ENCODE measurements at regions not wholly inside any gene's neighbourhood (a gene's known extent, or its start where the extent isn't known, plus 50 kb on each side); places are given as distances from the start of the nearest gene placed in this dataset.
"Not testable (repeated sequence)": the region's sequence is repeated elsewhere in the genome, so short reads cannot be mapped to it uniquely, and the experiment has no call there.

DNA sequence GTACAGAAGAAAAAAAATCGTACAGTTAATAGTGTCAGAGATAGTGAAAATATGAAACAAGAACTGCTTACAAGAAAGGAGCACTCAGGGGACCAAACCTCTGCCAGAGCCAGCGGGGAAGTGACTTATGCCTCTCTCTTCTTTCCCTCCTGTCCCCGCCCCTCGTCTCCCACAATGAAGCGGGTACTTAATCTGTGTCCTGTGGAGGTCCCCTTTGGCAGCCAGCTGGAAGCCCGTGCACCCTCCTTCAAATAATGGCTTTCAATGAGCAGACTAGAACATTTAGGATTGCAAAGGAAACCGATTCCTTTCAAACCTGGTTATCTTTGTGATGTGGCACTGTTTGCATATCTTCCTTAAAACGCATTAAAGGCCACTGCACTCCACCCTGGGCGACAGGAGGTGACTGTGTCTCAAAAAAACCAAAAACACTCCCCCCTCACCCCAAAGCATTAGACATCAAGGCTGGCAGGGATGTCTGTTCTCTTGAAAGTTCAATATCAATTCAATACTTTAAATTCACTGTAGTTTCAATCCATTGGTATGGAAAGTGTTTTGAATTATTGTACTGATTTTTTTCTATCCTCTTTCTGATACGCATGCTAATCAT is 51.7 kb downstream of the PPIAL4C start:
- not testable (repeated sequence) for DNase-seq

DNA sequence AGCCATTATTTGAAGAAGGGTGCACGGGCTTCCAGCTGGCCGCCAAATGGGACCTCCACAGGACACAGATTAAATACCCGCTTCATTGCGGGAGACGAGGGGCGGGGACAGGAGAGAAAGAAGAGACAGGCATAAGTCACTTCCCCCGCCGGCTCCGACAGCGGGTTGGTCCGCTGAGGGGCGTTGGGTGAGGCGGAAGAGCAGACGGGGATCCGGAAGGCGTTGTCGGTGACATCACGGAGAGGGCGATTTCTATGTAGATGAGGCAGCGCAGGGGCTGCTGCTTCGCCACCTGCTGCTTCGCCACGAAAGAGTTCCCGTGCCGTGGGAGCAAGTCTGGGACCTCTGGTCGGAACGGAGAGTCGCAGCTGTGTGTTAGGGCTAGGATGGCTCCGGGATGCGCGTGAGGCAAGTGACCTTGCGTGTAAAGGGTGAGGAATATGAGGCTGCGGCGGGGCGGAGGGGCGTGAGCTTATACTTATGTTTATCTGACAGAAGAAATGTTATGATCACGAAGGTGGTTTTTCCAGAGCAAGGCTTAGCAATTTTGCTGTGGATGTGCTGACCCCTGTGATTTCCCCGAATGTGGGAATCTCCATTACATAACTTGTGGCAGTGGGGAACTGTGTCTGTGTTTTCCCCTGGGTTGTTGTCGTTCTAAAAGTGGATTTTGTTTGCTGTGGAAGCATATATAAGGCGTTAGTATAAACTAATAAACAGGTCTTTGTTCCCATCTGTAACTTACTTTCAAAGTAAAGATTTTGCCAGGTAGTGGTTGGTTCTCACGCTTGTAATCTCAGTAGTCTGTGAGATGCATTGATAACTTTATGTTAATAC is 52.9 kb downstream of the PPIAL4C start:
- DNase-seq: peak; percentile 81

DNA sequence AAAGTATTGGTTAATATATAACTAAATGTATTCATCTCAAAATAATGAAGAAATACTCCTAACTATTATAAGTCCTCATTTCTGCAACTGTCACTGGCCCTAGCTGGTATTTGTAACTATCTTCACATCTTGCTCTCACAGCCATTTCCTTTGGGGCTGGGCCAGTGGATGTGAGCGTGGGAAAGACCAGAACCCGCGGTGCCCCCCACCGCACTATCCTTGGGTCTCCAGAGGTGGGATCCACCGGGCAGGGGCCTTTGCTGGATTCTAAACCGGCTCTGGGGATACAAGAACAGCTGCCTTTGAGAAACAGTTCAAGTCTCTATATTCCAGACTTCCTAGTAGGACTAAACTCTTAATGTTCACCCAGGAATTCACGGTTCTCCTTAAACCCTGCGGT is 54.8 kb downstream of the PPIAL4C start:
- DNase-seq: not testable (repeated sequence)

DNA sequence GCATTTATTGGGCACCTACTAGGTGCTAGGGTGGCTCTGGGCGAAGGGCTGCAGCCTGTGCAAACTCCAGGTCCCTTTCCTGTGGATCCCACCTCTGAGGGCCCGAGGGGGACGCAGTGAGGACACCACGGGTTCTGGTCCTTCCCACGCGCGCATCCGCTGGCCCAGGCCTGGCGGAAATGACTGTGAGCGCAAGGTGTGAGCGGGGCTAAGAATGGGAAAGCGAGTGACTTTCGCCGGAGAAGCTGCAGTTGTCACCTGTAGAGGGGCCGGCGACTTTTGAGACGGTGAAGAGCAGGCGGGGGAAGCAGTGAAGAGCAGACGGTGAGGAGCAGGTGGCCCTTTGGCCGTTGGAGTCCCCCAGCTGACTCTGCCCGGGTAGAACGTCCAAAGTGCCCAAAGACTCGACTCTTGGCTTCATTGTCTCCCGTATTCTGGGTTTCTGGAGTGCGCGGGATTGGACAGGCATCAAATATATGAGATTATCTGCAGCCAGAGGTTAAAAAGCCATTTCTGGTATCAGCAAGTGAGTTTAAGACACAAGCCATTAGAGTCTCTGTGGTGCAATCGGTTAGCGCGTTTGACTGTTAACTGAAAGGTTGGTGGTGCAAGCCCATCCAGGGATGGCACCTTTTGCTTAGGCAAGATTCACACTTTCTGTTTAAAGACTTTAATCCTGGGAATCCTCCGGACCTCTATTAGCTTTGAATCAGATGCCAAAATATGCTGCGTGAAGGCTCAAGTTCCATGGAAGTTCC is 55.4 kb downstream of the PPIAL4C start:
- DNase-seq: not testable (repeated sequence)

DNA sequence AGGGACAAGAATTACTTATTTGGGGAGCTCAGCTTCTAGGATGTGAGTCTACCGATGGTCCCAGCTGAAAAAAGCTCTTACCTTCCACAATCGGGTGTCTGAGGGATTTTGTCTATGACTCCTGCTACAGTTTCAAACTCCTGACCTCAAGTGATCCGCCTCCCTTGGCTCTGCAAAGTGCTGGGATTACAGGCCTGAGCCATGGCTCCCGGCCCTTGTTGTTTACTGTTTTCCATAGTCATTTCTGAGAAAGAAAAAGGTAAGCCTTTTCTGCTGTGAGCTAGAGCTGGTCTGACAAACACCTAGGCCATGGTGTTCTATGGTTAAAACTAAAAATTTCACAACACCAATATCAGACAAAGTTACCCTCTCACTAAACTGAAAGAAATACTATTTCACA is 57.5 kb downstream of the PPIAL4C start:
- DNase-seq: not testable (repeated sequence)

DNA sequence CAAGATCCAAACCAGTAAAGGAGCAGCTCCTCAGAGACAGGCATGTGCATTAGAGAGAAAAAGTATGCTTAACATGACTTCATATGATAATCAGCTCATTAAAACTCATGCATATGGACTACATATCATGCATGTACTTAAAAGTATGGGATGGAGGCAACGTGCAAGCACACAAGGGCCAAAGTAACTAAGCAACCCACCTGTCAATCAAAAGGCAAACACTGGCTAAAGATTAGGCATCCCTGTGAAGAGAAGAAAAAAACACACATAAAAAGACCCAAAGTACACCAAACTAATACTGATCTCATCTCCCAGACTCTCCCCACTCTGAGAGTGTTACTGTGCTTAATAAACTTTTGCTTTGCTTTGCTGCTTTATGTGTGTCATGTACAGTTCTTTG is 61.2 kb downstream of the PPIAL4C start:
- DNase-seq: not testable (repeated sequence)

DNA sequence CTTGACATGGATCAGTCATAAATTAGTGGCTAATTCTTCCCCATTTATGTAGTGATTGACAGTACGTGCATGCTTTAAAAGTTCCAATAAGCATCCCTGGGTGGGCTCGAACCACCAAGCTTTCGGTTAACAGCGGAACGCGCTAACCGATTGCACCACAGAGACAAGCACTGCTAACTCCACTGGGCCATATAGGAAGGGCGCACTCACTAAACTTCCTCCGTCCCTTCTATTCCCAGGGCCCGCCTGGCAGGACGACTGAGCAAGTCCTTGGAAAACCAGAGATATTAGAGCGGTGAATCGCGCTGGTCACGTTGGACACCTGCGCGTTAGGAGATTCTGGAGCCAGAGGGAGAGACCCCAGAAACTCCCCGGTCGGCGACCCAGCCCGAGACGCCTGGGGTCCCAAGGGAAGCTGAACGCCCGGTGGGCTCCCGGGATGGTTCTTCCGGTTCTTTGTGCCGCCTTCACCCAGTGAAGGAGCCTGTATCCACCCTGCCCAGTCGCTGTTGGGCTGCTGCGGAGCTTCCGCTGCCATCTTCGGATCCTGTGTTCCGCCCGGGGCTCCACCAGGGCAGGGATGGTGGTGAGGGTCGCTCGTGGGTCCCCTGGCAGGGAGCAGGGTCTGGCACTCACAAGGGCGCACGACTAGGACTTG is 62.8 kb downstream of the PPIAL4C start:
- not testable (repeated sequence) for DNase-seq

DNA sequence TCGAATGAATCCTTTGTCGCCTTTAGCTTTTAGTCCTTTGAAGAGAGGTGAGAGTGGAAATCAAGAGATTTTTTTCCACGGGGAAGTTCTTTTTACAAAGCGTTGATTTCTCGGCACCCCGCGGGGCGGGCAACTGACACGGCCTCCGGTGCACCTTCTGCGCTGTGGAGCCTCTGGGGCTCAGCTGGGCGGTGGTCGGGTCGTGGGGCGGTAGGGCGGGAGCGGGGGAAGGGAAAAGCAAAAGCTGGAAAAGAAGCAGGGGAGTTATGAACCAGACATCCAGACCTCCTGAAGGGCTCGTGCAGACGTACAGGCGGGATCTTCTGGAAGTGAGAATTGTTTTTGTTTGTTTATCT is 63.3 kb downstream of the PPIAL4C start:
- not testable (repeated sequence) for DNase-seq

DNA sequence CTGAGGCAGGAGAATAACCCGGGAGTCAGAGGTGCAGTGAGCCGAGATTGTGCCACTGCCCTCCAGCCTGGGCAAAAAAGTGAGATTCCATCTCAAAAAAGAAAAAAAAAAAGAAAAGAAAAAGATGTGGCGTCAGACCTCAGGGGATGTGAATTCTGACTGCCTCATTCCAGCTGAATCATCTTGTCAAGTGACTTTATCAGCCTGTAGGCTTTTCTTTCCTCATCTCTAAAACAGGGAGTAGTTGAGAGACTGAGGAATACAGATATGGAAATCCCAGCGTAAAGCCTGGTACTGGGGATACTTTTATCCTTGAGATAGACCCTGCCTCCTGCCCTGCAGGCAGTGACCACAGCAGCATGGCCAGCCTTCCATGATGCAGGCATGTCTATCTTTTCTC is 74.1 kb downstream of the PPIAL4C start:
- not testable (repeated sequence) for DNase-seq

DNA sequence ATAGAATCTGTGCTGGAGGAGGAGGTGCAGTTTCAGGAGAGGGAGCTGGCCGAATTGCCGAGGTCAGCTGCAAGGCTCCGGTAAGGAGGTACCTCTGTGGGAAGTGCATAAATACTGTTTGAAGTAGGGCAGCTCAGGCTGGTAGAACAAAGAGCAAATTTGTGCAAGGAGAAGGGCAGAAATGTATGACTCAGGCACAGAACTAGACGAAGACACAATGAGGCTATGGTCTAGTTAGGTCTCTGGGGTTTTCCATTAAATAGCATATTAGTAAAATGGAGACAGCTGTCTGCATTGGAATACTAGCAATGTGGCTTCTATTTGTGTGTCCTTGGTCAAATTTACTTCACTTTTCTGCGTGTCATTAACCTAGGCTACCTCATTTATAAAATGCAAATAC is 74.5 kb downstream of the PPIAL4C start:
- not testable (repeated sequence) for DNase-seq

DNA sequence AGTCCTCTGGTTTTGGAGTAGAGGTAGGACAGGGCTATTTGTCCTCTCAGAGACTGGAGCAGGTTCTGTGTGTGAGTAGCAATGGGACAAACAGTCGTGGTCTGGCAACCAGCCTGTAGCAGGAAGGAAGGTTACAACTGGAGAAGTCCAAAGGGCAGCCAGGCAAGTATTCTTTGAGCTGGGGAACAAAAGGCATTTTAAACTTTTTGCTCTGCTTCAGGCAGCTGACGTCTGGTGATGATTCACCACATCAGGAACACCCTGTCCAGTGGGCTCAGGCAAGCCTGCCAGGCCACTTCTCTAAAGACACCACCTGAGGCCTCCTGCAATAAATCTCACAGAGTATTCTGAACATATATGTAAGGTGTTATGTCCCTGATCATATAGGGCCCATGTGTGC is 81.0 kb downstream of the PPIAL4C start:
- not testable (repeated sequence) for DNase-seq

DNA sequence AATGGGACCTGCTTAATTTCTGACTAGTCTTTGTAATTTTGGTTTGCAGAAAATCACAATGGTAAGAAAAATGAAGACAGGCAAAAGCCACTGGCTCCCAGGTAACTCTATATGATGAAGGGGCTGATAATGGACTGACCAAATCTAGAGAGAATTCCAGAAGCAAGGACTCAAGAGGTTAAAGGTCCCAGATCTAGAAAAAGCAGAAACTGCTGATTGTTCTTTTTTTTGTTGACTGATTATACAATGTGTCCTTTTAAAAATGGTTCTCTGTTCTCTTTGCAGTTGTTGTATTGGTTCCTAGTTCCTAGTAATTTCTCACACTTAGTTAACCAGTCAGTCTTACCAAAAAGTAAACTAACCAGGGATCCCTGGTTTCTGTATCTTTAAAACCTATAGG is 81.4 kb downstream of the PPIAL4C start:
- not testable (repeated sequence) for DNase-seq

DNA sequence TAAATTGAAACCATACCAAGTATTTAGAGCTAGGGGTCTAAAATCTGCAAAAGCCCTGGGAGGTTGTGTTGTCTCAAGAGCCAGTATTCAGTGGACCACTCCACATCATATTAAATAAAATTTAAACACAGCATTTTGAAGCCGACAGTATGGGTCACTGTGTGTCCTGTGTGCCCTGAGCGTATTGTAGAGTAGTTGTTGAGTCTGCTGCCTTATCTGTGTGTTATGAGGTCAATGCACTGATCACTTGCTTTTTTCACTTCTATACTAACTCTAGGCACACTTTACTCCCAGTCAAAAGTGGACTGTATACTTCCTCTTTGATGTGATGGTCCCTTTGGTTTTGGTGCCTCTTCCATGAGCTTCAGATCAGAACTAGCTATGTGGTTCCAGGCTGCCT is 81.9 kb downstream of the PPIAL4C start:
- not testable (repeated sequence) for DNase-seq

DNA sequence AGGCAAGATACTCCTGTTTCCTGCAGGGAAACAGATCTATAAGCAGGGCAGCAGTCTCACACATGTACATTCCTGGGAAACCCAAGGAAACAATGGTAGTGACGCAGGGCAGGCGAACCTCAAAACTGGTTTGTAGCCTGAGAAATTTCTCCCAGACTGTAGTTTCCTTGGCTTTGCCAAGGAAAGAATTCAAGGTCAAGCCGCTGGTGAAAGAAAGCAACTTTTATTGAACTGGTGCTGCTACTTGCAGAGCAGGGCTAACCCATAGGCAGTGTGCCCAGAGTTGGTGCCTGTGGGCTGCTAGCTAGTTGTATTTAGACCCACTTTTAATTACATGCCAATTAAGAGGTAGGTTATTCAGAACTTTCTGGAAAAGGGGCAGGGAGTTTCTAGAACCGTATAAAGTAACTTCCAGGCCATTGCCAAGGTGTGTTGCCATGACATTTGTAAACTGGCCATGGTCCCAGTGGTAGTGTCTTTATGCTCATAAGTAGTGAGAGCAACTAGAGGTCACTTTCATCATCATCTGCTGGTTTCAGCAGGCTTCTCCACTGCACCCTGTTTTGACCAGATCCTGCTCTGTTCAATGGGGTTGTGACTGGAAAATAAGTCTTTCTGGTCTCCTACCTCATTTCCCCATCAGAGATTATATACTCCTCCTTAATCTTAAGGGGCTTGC is 89.7 kb downstream of the PPIAL4C start:
- DNase-seq: not testable (repeated sequence)

DNA sequence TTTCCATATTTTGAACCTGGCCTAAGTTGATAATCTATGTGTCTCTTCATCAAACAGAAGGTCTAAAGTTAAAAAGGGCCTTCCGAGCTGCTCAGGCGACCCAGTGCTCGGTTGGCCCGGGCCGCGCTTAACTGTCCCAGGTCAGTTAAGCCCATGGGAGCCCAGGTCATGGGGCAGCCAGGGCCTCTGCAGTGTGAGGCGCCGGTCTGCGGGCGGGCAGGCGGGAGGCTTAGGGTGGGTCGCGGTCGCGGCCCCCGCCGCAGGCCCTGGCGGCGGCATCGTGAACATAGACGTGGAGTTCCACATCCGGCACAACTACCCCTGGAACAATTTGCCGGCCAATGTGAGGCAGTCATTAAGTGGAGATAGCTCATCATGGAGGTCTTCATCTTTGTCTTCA is 91.3 kb downstream of the PPIAL4C start:
- not testable (repeated sequence) for DNase-seq

DNA sequence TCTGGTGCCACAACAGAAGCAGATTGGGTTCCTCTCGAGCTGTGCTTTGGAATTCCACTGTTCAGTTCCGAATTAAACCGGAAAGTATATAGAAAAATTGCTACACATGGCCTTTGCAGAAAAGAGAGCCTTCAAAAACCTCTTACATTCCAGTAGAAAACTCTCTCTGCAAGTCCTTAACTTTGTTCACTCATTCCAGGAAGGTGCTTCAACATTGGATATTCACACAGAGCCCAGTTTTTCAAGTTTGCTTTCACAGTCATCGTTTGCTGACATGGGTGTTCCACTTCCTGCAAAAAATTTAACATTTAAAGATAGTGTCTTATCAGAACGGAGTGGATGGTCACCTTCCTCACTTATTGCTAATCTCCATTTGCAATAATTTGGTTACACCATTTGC is 93.7 kb downstream of the PPIAL4C start:
- not testable (repeated sequence) for DNase-seq

DNA sequence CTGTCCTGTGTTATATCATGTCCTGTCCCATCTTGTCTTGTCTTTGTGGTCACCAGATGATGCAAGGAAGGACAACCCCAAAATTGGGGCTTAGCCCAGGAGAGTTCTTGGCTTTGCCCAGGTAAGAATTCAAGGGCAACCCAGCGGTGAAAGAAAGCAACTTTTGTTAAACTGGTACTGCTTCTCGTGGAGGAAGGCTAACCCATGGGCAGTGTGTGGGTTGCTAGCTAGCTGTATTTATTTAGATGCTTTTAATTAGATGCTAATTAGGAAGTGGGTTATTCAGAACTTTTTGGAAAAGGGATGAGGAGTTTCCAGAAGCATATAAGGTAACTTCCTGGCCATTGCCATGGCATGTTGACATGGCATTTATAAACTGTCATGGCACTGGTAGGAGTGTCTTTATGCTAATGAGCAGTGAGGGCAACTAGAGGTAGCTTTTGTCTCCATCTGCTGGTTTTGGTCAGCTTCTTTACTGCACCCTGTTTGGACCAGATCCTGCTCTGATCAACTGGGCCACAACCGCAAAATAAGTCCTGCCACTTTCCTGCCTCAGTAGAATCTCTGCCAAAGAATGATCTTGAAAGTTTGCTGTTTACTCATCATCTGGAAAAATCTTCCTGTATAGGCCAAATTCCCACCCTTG is 95.8 kb upstream of the FCGR1A start:
- not testable (repeated sequence) for DNase-seq

DNA sequence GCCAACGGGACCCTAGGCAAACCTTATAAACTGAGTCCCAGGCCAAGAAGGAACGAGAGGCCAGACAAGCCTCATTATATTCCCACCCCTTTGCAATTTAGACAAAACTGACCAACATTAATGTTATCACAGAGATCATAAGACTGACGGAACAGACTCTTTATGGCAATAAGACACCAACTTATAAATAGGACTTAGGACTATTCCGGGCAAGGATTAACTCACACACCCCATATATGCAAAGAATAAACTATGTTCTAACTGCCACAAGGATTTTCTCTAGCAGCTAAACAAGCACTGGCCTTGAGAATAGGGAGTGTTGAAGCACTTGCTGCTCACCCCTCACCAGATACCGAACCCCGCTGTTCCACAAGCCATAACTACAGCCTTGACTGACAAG is 91.1 kb upstream of the FCGR1A start:
- DNase-seq: not testable (repeated sequence)

DNA sequence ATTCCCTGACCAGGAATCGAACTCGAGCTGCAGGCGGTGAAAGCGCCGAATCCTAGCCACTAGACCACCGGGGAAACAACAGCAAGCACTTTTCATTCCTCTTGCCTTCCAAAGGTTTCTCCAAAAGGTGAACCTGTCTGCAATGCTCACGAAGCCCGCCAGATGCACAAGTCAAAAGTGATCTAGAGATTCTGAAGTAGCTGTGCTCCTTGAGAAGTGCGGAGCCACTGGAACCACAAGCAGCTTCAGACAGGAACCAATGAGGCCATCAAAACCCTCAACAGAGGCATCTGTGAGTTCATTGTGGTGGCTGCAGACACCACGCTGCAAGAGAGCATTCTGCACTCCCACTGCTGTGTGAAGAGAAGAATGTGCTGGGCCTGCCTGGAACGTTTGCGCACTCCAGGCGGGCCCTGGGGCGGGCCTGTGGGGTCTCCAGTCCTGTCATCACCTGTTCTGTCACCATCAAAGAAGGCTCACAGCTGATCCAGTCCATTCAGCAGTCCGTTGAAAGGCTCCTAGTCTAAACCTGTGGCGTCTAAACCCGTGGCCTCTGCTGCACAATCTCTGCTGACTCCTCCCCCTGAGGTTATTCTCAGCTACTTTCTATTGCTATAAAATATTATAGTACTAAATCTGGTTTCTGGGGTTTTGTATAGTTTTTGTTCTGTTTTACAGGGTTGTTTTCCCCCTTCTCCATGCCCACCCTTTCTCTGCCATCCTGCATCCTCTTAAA is 89.5 kb upstream of the FCGR1A start:
- DNase-seq: not testable (repeated sequence)

DNA sequence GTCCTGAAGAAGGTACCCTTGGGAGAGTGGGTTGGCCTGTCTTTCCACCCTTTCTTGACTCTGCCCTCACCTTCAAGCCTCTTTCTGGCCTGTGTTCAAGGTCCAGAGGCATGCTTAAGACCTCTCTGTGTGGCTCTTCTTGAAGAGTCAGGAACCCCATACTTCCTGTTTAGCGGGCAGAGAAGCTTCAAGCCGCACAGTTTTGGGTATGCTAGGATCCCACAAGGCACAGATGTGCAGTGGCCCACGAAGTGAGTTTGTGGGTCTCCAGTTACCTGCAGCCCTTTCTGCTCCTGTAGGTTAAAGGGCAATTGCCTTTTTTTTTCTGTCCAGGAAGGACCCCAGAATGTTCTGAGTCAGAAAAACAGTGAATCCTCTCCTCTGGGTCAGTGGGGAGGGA is 87.4 kb upstream of the FCGR1A start:
- DNase-seq: not testable (repeated sequence)

DNA sequence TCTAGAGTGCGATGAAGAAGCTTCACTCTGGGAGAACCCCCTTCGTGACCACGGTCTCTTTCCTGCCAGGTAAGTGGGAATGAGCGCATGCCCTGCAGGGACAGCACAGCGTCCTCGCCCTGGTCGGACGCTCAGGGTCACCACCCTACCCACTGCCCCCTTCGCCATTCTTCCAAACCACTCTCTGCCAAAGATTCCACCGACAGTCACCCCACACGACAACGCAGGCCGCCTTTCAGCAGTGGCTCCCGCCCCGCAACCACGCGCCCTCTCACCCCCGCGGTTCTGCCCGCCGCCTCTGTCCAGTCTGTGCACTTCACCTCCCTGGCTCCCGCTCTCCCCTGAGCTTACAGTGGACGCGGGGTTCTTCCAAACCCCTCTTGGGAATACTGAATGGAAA is 82.3 kb upstream of the FCGR1A start:
- not testable (repeated sequence) for DNase-seq
